ENCODE measurements at regions not wholly inside any gene's neighbourhood (a gene's known extent, or its start where the extent isn't known, plus 50 kb on each side); places are given as distances from the start of the nearest gene placed in this dataset.

- TF ChIP-seq REST (IDR thresholded peaks at IDR 0.05; ENCODE audit: insufficient read depth in 1 of 2, low read depth in 2 of 2, low read length in 2 of 2) = no peak
- no peak for TF ChIP-seq SIN3A (IDR thresholded peaks at IDR 0.05; ENCODE audit: borderline replicate concordance, insufficient read depth, low read length)
Observed at GRCh38 chr4:189035091-189035490, 895.9 kb downstream of the TRIML1 start.
